Caco-2 (cell line): ENCODE measurements at regions not wholly inside any gene's neighbourhood (a gene's known extent, or its start where the extent isn't known, plus 50 kb on each side); places are given as distances from the start of the nearest gene placed in this dataset.

Experiments
- BruUV-seq: library from RNA; stranded (reverse); fragments of 400-500 nt; replicated peaks from 2 replicates; lab custom pipeline; 2021; lab: Mats Ljungman, UMichigan
- CTCF ChIA-PET: fragments of 300-600 bp; sonication (Branson Sonifier 250); formaldehyde crosslinking; loops from one replicate; lab custom pipeline; 2022; ENCODE audit warnings: antibody characterized with exemption; lab: Charles Lee
- POLR2A ChIA-PET: fragments of 300-600 bp; sonication (Branson Sonifier 250); formaldehyde crosslinking; loops from one replicate; lab custom pipeline; 2022; ENCODE audit warnings: antibody characterized with exemption; lab: Charles Lee
- DNase-seq, 2 experiments: peaks; one replicate each; pipeline versions ENCODE4 v3.0.0 to v3.0.0-alpha.2; 2020 to 2022
- H3K27me3 ChIP-seq: replicated peaks from 2 replicates; pipeline ENCODE4 v1.6.0; 2011; ENCODE audit warnings: low read length; ENCODE audit not compliant: control insufficient read depth, insufficient read depth
- H3K36me3 ChIP-seq: 2 replicates; pipeline ENCODE4 v1.5.1; 2011; ENCODE audit warnings: low read length; ENCODE audit not compliant: control insufficient read depth, insufficient read depth
- H3K4me1 ChIP-seq: fragments of 250-450 bp; sonication (Bioruptor Pico); 2 replicates; pipeline ENCODE4 v1.5.1; 2020; ENCODE audit warnings: mild to moderate bottlenecking
- H3K4me3 ChIP-seq: 2 replicates; pipeline ENCODE4 v1.5.1; 2011; ENCODE audit warnings: low read depth, mild to moderate bottlenecking, control low read depth, low read length
- H3K9me3 ChIP-seq: fragments of 250-450 bp; sonication (Bioruptor Pico); 2 replicates; pipeline ENCODE4 v1.5.1; 2020; ENCODE audit warnings: mild to moderate bottlenecking, moderate library complexity
- H3K27ac Mint-ChIP-seq: one replicate; pipeline ENCODE4 v1.8.0; 2022; ENCODE audit warnings: mixed read lengths; ENCODE audit not compliant: unreplicated experiment
- H3K27me3 Mint-ChIP-seq: one replicate; pipeline ENCODE4 v1.8.0; 2022; ENCODE audit warnings: mixed read lengths; ENCODE audit not compliant: insufficient read depth, unreplicated experiment
- H3K36me3 Mint-ChIP-seq: one replicate; pipeline ENCODE4 v1.8.0; 2022; ENCODE audit warnings: mild to moderate bottlenecking, mixed read lengths; ENCODE audit not compliant: insufficient read depth, unreplicated experiment
- H3K4me1 Mint-ChIP-seq: one replicate; pipeline ENCODE4 v1.8.0; 2022; ENCODE audit warnings: low read depth, mixed read lengths; ENCODE audit not compliant: unreplicated experiment
- H3K4me3 Mint-ChIP-seq: one replicate; pipeline ENCODE4 v1.8.0; 2022; ENCODE audit warnings: mild to moderate bottlenecking, moderate library complexity, mixed read lengths; ENCODE audit not compliant: unreplicated experiment
- H3K9me3 Mint-ChIP-seq: one replicate; pipeline ENCODE4 v1.8.0; 2022; ENCODE audit warnings: mixed read lengths; ENCODE audit not compliant: unreplicated experiment
- CTCF ChIP-seq, 2 experiments: fragments of 200-600 bp in 1 of 2; IDR thresholded peaks; 1 replicate in 1 of 2; 2 replicates in 1 of 2; pipeline versions ENCODE4 v1.5.1 to v1.8.0; 2011 to 2022; ENCODE audit warnings: antibody characterized with exemption in 1 of 2, control low read depth in 1 of 2, inconsistent platforms in 1 of 2, low read depth in 1 of 2, low read length in 1 of 2, mild to moderate bottlenecking in 1 of 2, moderate library complexity in 1 of 2; ENCODE audit not compliant: insufficient read depth in 1 of 2, severe bottlenecking in 1 of 2, unreplicated experiment in 1 of 2
- intact Hi-C: fragments of 100-400 bp; cut with micrococcal nuclease; formaldehyde crosslinking; loops from one replicate; pipeline ENCODE4 v1.10.0; 2022; ENCODE audit not compliant: unreplicated experiment

DNA sequence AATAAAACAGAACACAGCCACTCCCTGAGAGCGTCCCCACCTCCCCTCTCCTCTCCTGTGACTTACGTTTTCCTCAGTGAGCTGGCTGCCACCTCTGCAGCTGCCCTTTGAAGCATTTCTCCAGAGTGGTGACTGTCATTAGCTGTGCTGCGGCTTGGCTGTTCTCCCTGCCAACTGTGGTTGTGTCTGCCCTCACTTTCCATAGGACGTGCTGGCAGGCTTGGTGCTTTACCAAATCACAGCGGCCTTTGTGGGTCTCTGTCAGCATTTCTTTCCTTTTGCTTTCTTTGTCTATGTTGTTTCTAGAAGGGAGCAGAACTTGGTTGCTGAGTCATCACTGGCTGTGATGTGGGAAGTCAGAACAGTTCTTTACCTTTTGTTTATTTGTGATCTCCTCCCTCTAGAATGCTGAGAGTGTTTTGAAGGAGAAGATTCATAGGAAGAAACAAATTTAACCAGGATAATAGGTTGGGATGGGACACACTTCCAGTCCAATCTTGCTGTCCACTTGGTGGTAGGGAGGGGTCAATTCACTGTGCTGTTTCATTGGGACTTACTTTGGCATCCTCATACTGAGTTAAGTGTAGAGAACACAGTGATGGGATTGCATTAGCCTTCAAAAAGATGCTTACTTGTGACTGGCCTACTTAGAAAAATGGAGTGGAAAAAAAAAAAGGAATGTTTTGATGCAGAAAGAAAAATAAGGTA is 88.2 kb downstream of the TMX1 start:
- no peak overlapping the region for H3K27ac Mint-ChIP-seq
- peaks cover 6% of the 10 kb centered on the region for H3K4me1 Mint-ChIP-seq

DNA sequence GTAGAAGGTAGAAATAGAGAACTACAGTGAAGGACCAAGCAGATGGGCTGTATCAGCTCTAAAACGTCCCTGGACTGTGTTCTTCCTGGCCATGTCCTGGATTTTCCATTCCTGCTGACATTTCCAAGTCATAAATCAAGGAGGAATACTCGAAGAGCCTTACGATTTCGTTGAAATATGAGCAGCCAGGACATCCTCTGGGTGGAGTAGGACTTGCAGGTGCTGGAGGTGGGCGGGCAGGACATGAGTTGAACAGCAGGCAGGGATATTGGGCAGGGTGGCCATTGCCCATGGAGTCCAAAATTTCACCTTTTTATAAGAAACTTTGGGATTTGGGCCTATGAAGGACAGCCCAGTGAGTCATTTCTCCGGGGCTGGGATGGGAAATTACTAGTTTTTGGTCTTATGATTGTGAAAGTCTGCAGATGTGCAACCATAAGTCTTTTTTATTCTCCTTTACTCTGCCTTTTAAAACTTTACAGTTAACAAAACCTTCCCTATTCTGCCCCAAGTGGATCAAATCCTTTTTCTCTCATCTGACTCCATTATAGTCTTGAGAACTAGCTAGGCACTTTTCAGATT is 88.8 kb downstream of the TMX1 start:
- no peaks in the 10 kb centered on the region for H3K27me3 ChIP-seq
- POLR2A ChIA-PET = no interaction called here
- intact Hi-C loops = no loop called here
- Mint-ChIP-seq H3K9me3 (no peaks in the 10 kb centered on the region), H3K36me3 (no peaks in the 10 kb centered on the region), H3K4me1 (peaks cover 6% of the 10 kb centered on the region), H3K27ac (no peak overlapping the region), H3K4me3 (no peak overlapping the region), H3K27me3 (no peaks in the 10 kb centered on the region)
- no peak overlapping the region for H3K4me3 ChIP-seq
- no peak for TF ChIP-seq CTCF (IDR thresholded peaks at IDR 0.05; ENCODE audit: insufficient read depth in 1 of 2, low read depth in 1 of 2, low read length in 1 of 2, severe bottlenecking in 1 of 2, unreplicated experiment in 1 of 2)
- peaks cover 9% of the 10 kb centered on the region for H3K4me1 ChIP-seq
- H3K36me3 ChIP-seq = no peaks in the 10 kb centered on the region; the same call in 1 of the 2 replicates
- H3K9me3 ChIP-seq = no peaks in the 10 kb centered on the region
- no peak for DNase-seq
- BruUV-seq = no TSS peak
- CTCF ChIA-PET = no interaction called here

More for the DNA sequence above, 88.2 kb downstream of the TMX1 start:
- H3K36me3 Mint-ChIP-seq = no peaks in the 10 kb centered on the region
- Histone ChIP-seq H3K36me3 (no peaks in the 10 kb centered on the region; the same call in 1 of the 2 replicates), H3K9me3 (no peaks in the 10 kb centered on the region), H3K27me3 (no peaks in the 10 kb centered on the region), H3K4me1 (peaks cover 9% of the 10 kb centered on the region), H3K4me3 (no peak overlapping the region)
- H3K27me3 Mint-ChIP-seq = no peaks in the 10 kb centered on the region
- intact Hi-C loops = no loop called here
- POLR2A ChIA-PET = no interaction called here
- no peak overlapping the region for H3K4me3 Mint-ChIP-seq
- BruUV-seq = no TSS peak
- H3K9me3 Mint-ChIP-seq = no peaks in the 10 kb centered on the region
- DNase-seq = no peak
- no peak for TF ChIP-seq CTCF (IDR thresholded peaks at IDR 0.05; ENCODE audit: insufficient read depth in 1 of 2, low read depth in 1 of 2, low read length in 1 of 2, severe bottlenecking in 1 of 2, unreplicated experiment in 1 of 2)
- CTCF ChIA-PET = no interaction called here

DNA sequence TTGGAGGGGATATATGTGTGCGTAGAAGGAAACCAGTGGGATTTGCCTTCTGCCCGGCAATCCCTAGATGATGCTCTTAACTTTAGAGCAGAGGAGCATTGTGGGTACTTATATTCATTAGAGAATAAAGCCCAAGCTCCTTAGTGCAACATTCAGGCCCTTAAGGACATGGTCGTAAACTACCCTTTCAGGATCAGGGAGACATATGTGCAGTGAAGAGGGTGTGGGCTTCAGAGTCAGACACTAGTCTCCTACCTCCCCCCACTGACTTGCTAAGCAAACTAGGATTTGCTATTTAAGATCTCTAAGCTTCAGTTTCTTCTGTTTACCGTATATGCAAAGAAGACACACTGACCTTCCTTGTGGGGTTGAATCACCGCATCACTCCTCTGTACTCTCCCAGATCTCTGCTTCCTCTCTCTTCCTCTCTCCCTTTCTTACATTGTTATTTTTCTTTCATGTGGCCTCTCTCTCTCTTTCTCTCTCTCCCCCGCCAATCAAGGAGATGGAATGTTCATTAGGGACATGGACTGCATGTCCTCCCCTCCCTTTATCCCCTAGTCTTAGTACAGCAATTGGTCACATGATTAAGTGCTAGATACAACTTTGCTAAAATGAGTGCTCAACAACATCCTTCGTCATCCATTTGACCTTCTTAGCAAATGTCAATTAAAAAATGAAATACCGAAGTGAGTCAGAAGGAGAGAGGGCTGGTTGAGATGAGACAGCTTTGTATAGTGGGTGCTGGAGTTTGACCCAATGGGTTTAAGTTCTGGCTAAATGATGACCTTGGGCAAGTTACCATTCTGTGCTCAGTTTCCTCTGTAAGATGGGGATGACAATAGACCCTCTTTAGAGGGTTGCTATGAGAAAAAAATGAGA is 91.7 kb downstream of the TMX1 start:
- BruUV-seq = no TSS peak
- Mint-ChIP-seq H3K36me3 (no peaks in the 10 kb centered on the region), H3K27me3 (no peaks in the 10 kb centered on the region), H3K9me3 (no peaks in the 10 kb centered on the region), H3K27ac (no peak overlapping the region), H3K4me3 (no peak overlapping the region), H3K4me1 (peaks cover 6% of the 10 kb centered on the region)
- TF ChIP-seq CTCF (IDR thresholded peaks at IDR 0.05; ENCODE audit: insufficient read depth in 1 of 2, low read depth in 1 of 2, low read length in 1 of 2, severe bottlenecking in 1 of 2, unreplicated experiment in 1 of 2) = no peak
- intact Hi-C loops = no loop called here
- H3K4me3 ChIP-seq = no peak overlapping the region
- H3K36me3 ChIP-seq = no peaks in the 10 kb centered on the region; the same call in 1 of the 2 replicates
- H3K9me3 ChIP-seq = no peaks in the 10 kb centered on the region
- ChIA-PET CTCF (no interaction called here), POLR2A (no interaction called here)
- no peaks in the 10 kb centered on the region for H3K27me3 ChIP-seq
- no peak for DNase-seq
- peaks cover 9% of the 10 kb centered on the region for H3K4me1 ChIP-seq
